HG03025 (cell line): ENCODE measurements at regions not wholly inside any gene's neighbourhood (a gene's known extent, or its start where the extent isn't known, plus 50 kb on each side); places are given as distances from the start of the nearest gene placed in this dataset.
A peak's percentile ranks its signal among the peaks of the same experiment; 100 is the strongest.
"Not testable (repeated sequence)": the region's sequence is repeated elsewhere in the genome, so short reads cannot be mapped to it uniquely, and the experiment has no call there.

Experiments
- ATAC-seq: cut with Tn5 transposase; IDR thresholded peaks from one replicate; pipeline ENCODE4 v1.9.1; 2021; ENCODE audit warnings: mild to moderate bottlenecking, moderate library complexity; ENCODE audit not compliant: unreplicated experiment, low FRiP score

- no peak for ATAC-seq
Observed at GRCh38 chr13:78100486-78100885, 181.9 kb upstream of the EDNRB start.

- no peak for ATAC-seq
Observed at GRCh38 chr13:78098249-78098648, 179.6 kb upstream of the EDNRB start.

- no peak for ATAC-seq
Observed at GRCh38 chr13:78096221-78096620, 177.6 kb upstream of the EDNRB start.

GRCh38 chr13:78087966-78088678 is 169.5 kb upstream of the EDNRB start:
- no peak for ATAC-seq

- ATAC-seq, result no peak
Observed at GRCh38 chr13:78085434-78086225, 167.0 kb upstream of the EDNRB start.

- no peak for ATAC-seq
Observed at GRCh38 chr13:78084401-78084800, 165.8 kb upstream of the EDNRB start.

- ATAC-seq, result no peak
Observed at GRCh38 chr13:78078168-78078567, 159.5 kb upstream of the EDNRB start.

- ATAC-seq, result no peak
Observed at GRCh38 chr13:78067290-78067689, 148.7 kb upstream of the EDNRB start.

- no peak for ATAC-seq
Observed at GRCh38 chr13:78065141-78065540, 146.5 kb upstream of the EDNRB start.

- ATAC-seq, result no peak
Observed at GRCh38 chr13:78061806-78062205, 143.2 kb upstream of the EDNRB start.

GRCh38 chr13:78060966-78061365 is 142.3 kb upstream of the EDNRB start:
- no peak for ATAC-seq

GRCh38 chr13:78056865-78057264 is 138.2 kb upstream of the EDNRB start:
- not testable (repeated sequence) for ATAC-seq

- ATAC-seq, result no peak
Observed at GRCh38 chr13:78054157-78054556, 135.5 kb upstream of the EDNRB start.

- ATAC-seq, result no peak
Observed at GRCh38 chr13:78047151-78047550, 128.5 kb upstream of the EDNRB start.

- ATAC-seq, result peak; percentile 85
Observed at GRCh38 chr13:78046331-78046730, 127.7 kb upstream of the EDNRB start.

- peak; percentile 44 for ATAC-seq
Observed at GRCh38 chr13:78045916-78046315, 127.3 kb upstream of the EDNRB start.

- not testable (repeated sequence) for ATAC-seq
Observed at GRCh38 chr13:78041366-78041765, 122.7 kb upstream of the EDNRB start.

GRCh38 chr13:78040205-78040830 is 121.7 kb upstream of the EDNRB start:
- ATAC-seq, result no peak

- ATAC-seq, result no peak
Observed at GRCh38 chr13:78036841-78037240, 118.2 kb upstream of the EDNRB start.

GRCh38 chr13:78035500-78035899 is 116.9 kb upstream of the EDNRB start:
- ATAC-seq, result no peak

- no peak for ATAC-seq
Observed at GRCh38 chr13:78033509-78033908, 114.9 kb upstream of the EDNRB start.
